Stomach (tissue), 8 donors: ENCODE measurements at regions not wholly inside any gene's neighbourhood (a gene's known extent, or its start where the extent isn't known, plus 50 kb on each side); places are given as distances from the start of the nearest gene placed in this dataset.

Experiments used
- DNase-seq, 2 donors: peaks; one replicate each; pipeline versions ENCODE4 v3.0.0 to v3.0.0-alpha.2; 2013 to 2019
- H3K27ac ChIP-seq, 5 donors: fragments of 200-600 bp in 4 of 5; sonication (generic) in 4 of 5; one replicate each; pipeline ENCODE4 v1.5.1; 2013 to 2019; ENCODE audit warnings: mild to moderate bottlenecking in 1 of 5, moderate library complexity in 1 of 5
- H3K27me3 ChIP-seq, 3 donors: fragments of 200-600 bp; sonication (generic); one replicate each; pipeline ENCODE4 v1.5.1; 2017 to 2019; ENCODE audit warnings: mixed run types in 1 of 3
- H3K36me3 ChIP-seq, 4 donors: fragments of 200-600 bp; sonication (generic); 1 replicate in 3 of 4; 2 replicates in 1 of 4; pipeline ENCODE4 v1.5.1; 2016 to 2019
- H3K4me1 ChIP-seq, 4 donors: fragments of 200-600 bp; sonication (generic); one replicate each; pipeline ENCODE4 v1.5.1; 2016 to 2019
- H3K4me3 ChIP-seq, 4 donors: fragments of 200-600 bp; sonication (generic) in 3 of 4; one replicate each; pipeline ENCODE4 v1.5.1; 2016 to 2019; ENCODE audit warnings: mild to moderate bottlenecking in 1 of 4
- H3K9me3 ChIP-seq, 4 donors: fragments of 200-600 bp; sonication (generic); one replicate each; pipeline ENCODE4 v1.5.1; 2016 to 2019
- EP300 ChIP-seq: sonication (generic); formaldehyde crosslinking; IDR thresholded peaks from one replicate; pipeline ENCODE4 v1.6.1; 2017; ENCODE audit warnings: antibody characterized with exemption
- POLR2A ChIP-seq, 4 donors: fragments of 450-650 bp; IDR thresholded peaks; one replicate each; pipeline ENCODE4 v1.6.1; 2016; ENCODE audit warnings: antibody characterized with exemption in 4 of 4, control low read depth in 2 of 4, mild to moderate bottlenecking in 1 of 4, moderate library complexity in 1 of 4
- POLR2AphosphoS5 ChIP-seq, 3 donors: sonication (generic); formaldehyde crosslinking; IDR thresholded peaks; one replicate each; pipeline ENCODE4 v1.6.1; 2016; ENCODE audit warnings: antibody characterized with exemption in 3 of 3
- WGBS, 5 donors: extraction: QIAGEN DNeasy Blood & Tissue Kit in 3 of 5; methylation state at CpG; one replicate each; pipeline versions ENCODE4 v1.1.5 to v1.1.7; 2013 to 2018; 5-methylcytosine and 5-hydroxymethylcytosine counted together
- intact Hi-C: fragments of 100-400 bp; cut with DNase I; formaldehyde crosslinking; loops from one replicate; pipeline ENCODE4 v1.15.1; 2023; ENCODE audit warnings: low total_unique reads
- TF ChIP-seq, protein P1 (sequence below), 7 experiments: fragments of 450-650 bp in 4 of 7; fragments of 200-600 bp in 3 of 7; sonication (generic) in 3 of 7; IDR thresholded peaks; one replicate each; pipeline ENCODE4 v1.5.1; 2016 to 2019; ENCODE audit warnings: antibody characterized with exemption in 7 of 7, control low read depth in 2 of 7, mild to moderate bottlenecking in 1 of 7
- donor health status: healthy with polysubstance abuse.
- donor health status: Bipolar disorder and iron deficiency.
- donor health status: healthy.

DNA sequence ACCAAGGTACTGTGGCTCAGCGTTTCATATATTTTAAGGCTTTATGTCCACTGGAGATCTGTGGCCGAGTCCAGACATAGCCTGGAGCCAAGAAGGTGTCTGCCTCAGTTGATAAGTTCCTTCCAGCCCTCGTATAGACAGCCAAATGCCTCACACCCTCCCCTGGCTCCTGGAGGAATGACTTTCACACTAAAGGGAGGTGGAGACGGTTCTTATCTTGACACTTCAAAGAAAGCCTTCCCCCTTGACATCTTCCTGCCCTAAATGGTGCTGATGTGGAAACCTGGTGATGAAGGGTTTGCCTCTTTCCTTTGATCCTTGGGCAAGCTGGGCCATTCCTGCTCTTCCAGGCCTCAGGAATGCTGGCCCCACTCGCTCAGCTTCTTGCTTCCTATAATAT is 474.8 kb upstream of the TBX3 start:
- Histone ChIP-seq H3K36me3 (no peaks in the 10 kb centered on the region), H3K4me3 (no peak overlapping the region), H3K27ac (no peak overlapping the region), H3K4me1 (no peaks in the 10 kb centered on the region), H3K9me3 (no peaks in the 10 kb centered on the region), H3K27me3 (no peaks in the 10 kb centered on the region)
- 53 to 61% (median 57%) methylated on average over 5 of the region's 5 CpGs for WGBS, 5 donors
- TF ChIP-seq, protein P1, sequence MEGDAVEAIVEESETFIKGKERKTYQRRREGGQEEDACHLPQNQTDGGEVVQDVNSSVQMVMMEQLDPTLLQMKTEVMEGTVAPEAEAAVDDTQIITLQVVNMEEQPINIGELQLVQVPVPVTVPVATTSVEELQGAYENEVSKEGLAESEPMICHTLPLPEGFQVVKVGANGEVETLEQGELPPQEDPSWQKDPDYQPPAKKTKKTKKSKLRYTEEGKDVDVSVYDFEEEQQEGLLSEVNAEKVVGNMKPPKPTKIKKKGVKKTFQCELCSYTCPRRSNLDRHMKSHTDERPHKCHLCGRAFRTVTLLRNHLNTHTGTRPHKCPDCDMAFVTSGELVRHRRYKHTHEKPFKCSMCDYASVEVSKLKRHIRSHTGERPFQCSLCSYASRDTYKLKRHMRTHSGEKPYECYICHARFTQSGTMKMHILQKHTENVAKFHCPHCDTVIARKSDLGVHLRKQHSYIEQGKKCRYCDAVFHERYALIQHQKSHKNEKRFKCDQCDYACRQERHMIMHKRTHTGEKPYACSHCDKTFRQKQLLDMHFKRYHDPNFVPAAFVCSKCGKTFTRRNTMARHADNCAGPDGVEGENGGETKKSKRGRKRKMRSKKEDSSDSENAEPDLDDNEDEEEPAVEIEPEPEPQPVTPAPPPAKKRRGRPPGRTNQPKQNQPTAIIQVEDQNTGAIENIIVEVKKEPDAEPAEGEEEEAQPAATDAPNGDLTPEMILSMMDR (IDR thresholded peaks at IDR 0.05): no peak
- TF ChIP-seq POLR2AphosphoS5 (IDR thresholded peaks at IDR 0.05): no peak
- TF ChIP-seq POLR2A (IDR thresholded peaks at IDR 0.05): no peak
- TF ChIP-seq EP300: no peak
- intact Hi-C loops: no loop called here
- DNase-seq: peak in 1 of 2 donors; percentile 18

DNA sequence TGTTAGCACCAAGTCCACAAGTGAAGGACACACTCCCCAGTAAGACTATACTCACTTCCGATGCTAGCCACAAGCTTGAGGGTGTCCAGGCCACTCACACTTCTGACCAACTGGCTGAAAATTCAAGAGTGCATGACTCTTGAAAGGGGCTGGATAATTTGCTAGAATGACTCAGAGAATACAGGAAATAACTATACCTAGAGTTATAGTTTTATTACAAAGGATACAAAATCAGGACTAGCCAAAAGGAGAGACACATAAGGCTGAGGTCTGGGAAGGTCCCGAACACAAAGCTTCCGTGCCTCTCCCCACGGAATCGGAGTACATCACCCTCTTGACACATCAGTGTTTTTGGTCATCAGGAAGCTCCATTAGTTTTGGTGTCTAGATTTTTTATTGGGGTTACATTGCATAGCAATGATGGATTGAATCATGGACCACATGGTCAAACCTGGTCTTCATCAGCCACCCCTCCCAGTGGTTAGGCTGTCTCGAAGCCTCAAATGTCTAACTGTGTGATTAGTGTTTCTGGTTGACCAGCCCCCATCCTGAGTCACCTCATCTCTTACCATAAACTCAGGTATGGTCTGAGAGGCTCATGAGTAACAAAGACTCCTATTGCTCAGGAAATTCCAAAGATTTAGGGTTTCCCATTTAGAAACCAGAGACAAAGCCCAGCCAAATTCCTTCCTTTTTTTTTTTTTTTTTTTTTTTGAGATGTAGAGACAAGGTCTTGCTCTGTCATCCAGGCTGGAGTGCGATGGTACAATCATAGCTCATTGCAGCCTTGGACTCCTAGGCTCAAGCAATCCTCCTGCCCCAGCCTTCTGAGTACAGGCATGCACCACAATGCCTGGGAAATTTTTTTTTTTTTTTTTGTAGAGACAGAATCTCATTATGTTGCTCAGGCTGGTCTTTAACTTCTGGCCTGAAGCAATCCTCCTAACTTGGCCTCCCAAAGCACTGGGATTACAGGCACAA is 472.0 kb upstream of the TBX3 start:
- Histone ChIP-seq H3K27ac (no peak overlapping the region), H3K27me3 (no peaks in the 10 kb centered on the region), H3K36me3 (no peaks in the 10 kb centered on the region), H3K9me3 (no peaks in the 10 kb centered on the region), H3K4me3 (no peak overlapping the region), H3K4me1 (no peaks in the 10 kb centered on the region)
- 76 to 94% (median 90%) methylated on average over 7 of the region's 7 CpGs for WGBS, 5 donors
- no peak for TF ChIP-seq EP300
- no peak for TF ChIP-seq POLR2AphosphoS5 (IDR thresholded peaks at IDR 0.05)
- no peak for TF ChIP-seq POLR2A (IDR thresholded peaks at IDR 0.05)
- TF ChIP-seq, protein P1 (IDR thresholded peaks at IDR 0.05): no peak
- no peak for DNase-seq
- intact Hi-C loops: no loop called here

DNA sequence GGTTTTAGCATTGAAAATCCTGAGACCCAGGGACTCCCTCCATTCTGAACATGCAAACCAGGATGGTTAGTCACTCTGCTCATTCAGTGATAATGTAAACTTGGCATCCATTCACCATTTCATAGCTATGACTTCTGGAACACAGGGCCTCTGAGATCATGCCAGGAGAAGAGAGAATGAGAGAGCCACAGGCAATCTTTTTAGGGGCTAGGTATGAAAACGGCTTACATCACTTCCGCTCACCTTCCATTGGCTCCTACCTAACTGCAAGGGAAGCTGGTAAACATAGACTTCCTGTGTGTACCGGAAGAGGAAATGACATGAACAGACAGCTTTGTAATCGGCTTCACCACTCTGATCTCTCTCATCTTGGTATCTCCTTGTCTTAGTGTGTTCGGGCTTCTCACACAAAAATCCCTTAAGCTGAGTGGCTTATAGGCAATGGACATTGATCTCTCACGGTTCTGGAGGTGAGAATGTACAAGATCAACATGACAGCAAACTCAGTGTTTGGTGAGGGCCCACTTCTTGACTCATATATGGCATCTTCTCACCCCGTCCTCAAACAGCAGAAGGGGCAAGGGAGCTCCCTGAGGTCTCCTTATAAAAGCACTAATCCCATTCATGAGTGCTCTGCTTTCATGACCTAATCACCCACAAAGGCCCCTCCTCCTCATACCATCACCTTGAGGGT is 465.9 kb upstream of the TBX3 start:
- H3K27me3 ChIP-seq: no peaks in the 10 kb centered on the region
- no peaks in the 10 kb centered on the region for H3K9me3 ChIP-seq
- WGBS, 5 donors: 74 to 86% (median 78%) methylated on average over 7 of the region's 7 CpGs
- intact Hi-C loops: no loop called here
- peak overlapping the region in 2 of 5 donors; percentile 7 to 50 for H3K27ac ChIP-seq
- TF ChIP-seq, protein P1 (IDR thresholded peaks at IDR 0.05): no peak
- TF ChIP-seq POLR2AphosphoS5 (IDR thresholded peaks at IDR 0.05): peak in 1 of 3 donors; percentile 46
- H3K4me1 ChIP-seq: no peaks in the 10 kb centered on the region
- no peaks in the 10 kb centered on the region for H3K36me3 ChIP-seq
- DNase-seq: peak in 1 of 2 donors; percentile 39
- no peak overlapping the region for H3K4me3 ChIP-seq

DNA sequence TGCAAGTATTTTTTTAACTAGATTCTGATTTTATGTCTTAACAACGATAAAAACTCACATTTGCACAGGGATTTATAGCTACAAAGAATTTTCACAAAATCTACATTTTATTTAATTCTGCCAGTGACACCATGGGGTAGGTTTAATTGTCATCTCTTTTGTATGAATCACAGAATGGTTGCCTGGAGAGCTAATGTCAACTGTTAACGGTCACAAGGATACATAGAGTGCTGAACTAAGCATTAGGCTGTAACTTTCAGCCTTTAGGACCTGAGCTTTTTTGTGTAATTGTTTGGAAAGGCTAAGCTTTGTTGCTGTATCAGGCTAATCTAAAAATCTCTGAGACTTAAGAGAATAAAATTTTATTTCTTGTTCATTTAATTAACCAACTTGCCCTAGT is 465.3 kb upstream of the TBX3 start:
- Histone ChIP-seq H3K27me3 (no peaks in the 10 kb centered on the region), H3K9me3 (no peaks in the 10 kb centered on the region), H3K27ac (peak overlapping the region in 2 of 5 donors; percentile 7 to 50), H3K4me3 (no peak overlapping the region), H3K4me1 (no peaks in the 10 kb centered on the region), H3K36me3 (no peaks in the 10 kb centered on the region)
- no peak for DNase-seq
- intact Hi-C loops: no loop called here
- TF ChIP-seq POLR2AphosphoS5 (IDR thresholded peaks at IDR 0.05) (no peak), POLR2A (IDR thresholded peaks at IDR 0.05) (no peak), EP300 (no peak)
- TF ChIP-seq, protein P1 (IDR thresholded peaks at IDR 0.05): no peak
- 78 to 89% (median 84%) methylated on average over 2 of the region's 2 CpGs for WGBS, 5 donors
